H1 (cell line): ENCODE measurements at regions not wholly inside any gene's neighbourhood (a gene's known extent, or its start where the extent isn't known, plus 50 kb on each side); places are given as distances from the start of the nearest gene placed in this dataset.
"Not testable (repeated sequence)": the region's sequence is repeated elsewhere in the genome, so short reads cannot be mapped to it uniquely, and the experiment has no call there.

ENCODE experiments used
- CTCF ChIA-PET: fragments of 300-600 bp; sonication (Branson Sonifier 250); formaldehyde crosslinking; loops from one replicate; lab custom pipeline; 2021; ENCODE audit not compliant: partially characterized antibody; lab: Charles Lee
- POLR2A ChIA-PET: fragments of 300-600 bp; sonication (Branson Sonifier 250); formaldehyde crosslinking; loops from one replicate; lab custom pipeline; 2021; ENCODE audit warnings: inconsistent platforms; ENCODE audit not compliant: partially characterized antibody; lab: Charles Lee
- DNase-seq, 2 experiments: peaks; one replicate each; pipeline versions ENCODE4 v3.0.0 to v3.0.0-alpha.2; 2010 to 2022; ENCODE audit warnings: low spot score in 2 of 2, low read depth in 1 of 2, mixed read lengths in 1 of 2
- FAIRE-seq: peaks from 2 replicates; lab custom pipeline; 2011; peaks lifted over from hg19 to GRCh38; lab: Jason Lieb, UNC
- H2AFZ ChIP-seq: 2 replicates; pipeline ENCODE4 v1.8.1; 2012; ENCODE audit warnings: low read length, inconsistent platforms
- H2AK5ac ChIP-seq: 2 replicates; pipeline ENCODE4 v1.6.1; 2013; ENCODE audit warnings: low read depth, low read length
- H2BK120ac ChIP-seq: replicated peaks from 2 replicates; pipeline ENCODE3; 2013; ENCODE audit warnings: low read depth, low read length, inconsistent platforms
- H2BK12ac ChIP-seq: 2 replicates; pipeline ENCODE4 v1.6.1; 2013; ENCODE audit warnings: low read depth, low read length
- H2BK15ac ChIP-seq: 2 replicates; pipeline ENCODE4 v1.6.1; 2013; ENCODE audit warnings: low read length
- H2BK20ac ChIP-seq: 2 replicates; pipeline ENCODE4 v1.6.1; 2013; ENCODE audit warnings: low read length
- H2BK5ac ChIP-seq: 2 replicates; pipeline ENCODE4 v1.6.1; 2013; ENCODE audit warnings: low read depth, low read length
- H3K14ac ChIP-seq: 2 replicates; pipeline ENCODE4 v1.6.1; 2013; ENCODE audit warnings: inconsistent platforms; ENCODE audit not compliant: insufficient read length
- H3K18ac ChIP-seq: 2 replicates; pipeline ENCODE4 v1.6.1; 2013; ENCODE audit warnings: low read length; ENCODE audit errors: extremely low read depth
- H3K23ac ChIP-seq: 2 replicates; pipeline ENCODE4 v1.6.1; 2013; ENCODE audit warnings: inconsistent platforms; ENCODE audit not compliant: insufficient read length
- H3K23me2 ChIP-seq: 2 replicates; pipeline ENCODE4 v1.6.1; 2013; ENCODE audit warnings: low read depth, low read length
- H3K27ac ChIP-seq: 2 replicates; pipeline ENCODE4 v1.6.1; 2011; ENCODE audit warnings: low read depth, low read length, inconsistent platforms
- H3K27me3 ChIP-seq, 4 experiments: replicated peaks in 1 of 4; 1 replicate in 1 of 4; 2 replicates in 3 of 4; pipeline versions ENCODE4 v1.6.1 to v1.8.1; 2011 to 2013; ENCODE audit warnings: low read length in 3 of 4, mild to moderate bottlenecking in 3 of 4, inconsistent platforms in 2 of 4, mixed read lengths in 2 of 4, moderate library complexity in 1 of 4; ENCODE audit not compliant: control insufficient read depth in 3 of 4, insufficient read depth in 3 of 4; ENCODE audit errors: extremely low read depth in 1 of 4
- H3K36me3 ChIP-seq, 4 experiments: 2 replicates each; pipeline versions ENCODE4 v1.6.1 to v1.8.1; 2011 to 2013; ENCODE audit warnings: mild to moderate bottlenecking in 4 of 4, low read length in 3 of 4, moderate library complexity in 2 of 4, control low read depth in 1 of 4, inconsistent platforms in 1 of 4; ENCODE audit not compliant: insufficient read depth in 4 of 4, control insufficient read depth in 2 of 4
- H3K4ac ChIP-seq: replicated peaks from 2 replicates; pipeline ENCODE3; 2013; ENCODE audit warnings: low read length, low read depth, mixed read lengths, inconsistent platforms; ENCODE audit not compliant: insufficient read length
- H3K4me1 ChIP-seq, 4 experiments: replicated peaks in 1 of 4; 1 replicate in 1 of 4; 2 replicates in 3 of 4; pipeline versions ENCODE4 v1.6.1 to v1.8.1; 2011 to 2013; ENCODE audit warnings: low read length in 3 of 4, inconsistent platforms in 2 of 4, mixed read lengths in 1 of 4; ENCODE audit not compliant: insufficient read depth in 4 of 4, control insufficient read depth in 3 of 4
- H3K4me2 ChIP-seq, 2 experiments: 2 replicates each; pipeline versions ENCODE4 v1.6.1 to v1.8.1; 2011 to 2013; ENCODE audit warnings: low read depth in 2 of 2, low read length in 2 of 2, control low read depth in 1 of 2, inconsistent platforms in 1 of 2, mild to moderate bottlenecking in 1 of 2; ENCODE audit not compliant: insufficient read depth in 1 of 2
- H3K4me3 ChIP-seq, 4 experiments: fragments of 200-600, 300-600 bp in 1 of 4; sonication (generic), shearing (Covaris generic), sonication (Bioruptor Twin) in 1 of 4; 2 replicates each; pipeline versions ENCODE4 v1.5.1 to v1.8.1; 2011 to 2016; ENCODE audit warnings: low read length in 4 of 4, low read depth in 3 of 4, control low read depth in 2 of 4, inconsistent platforms in 2 of 4, mild to moderate bottlenecking in 2 of 4, mixed read lengths in 1 of 4, moderate library complexity in 1 of 4; ENCODE audit not compliant: insufficient read depth in 2 of 4; ENCODE audit errors: extremely low read depth in 1 of 4
- H3K56ac ChIP-seq: replicated peaks from 2 replicates; pipeline ENCODE3; 2013; ENCODE audit warnings: low read depth, mild to moderate bottlenecking, mixed read lengths, low read length, inconsistent platforms; ENCODE audit not compliant: insufficient read length
- H3K79me1 ChIP-seq: 2 replicates; pipeline ENCODE4 v1.6.1; 2013; ENCODE audit warnings: low read depth, low read length, control low read depth
- H3K79me2 ChIP-seq, 2 experiments: 2 replicates each; pipeline versions ENCODE4 v1.6.1 to v1.8.1; 2012 to 2013; ENCODE audit warnings: low read length in 2 of 2, mild to moderate bottlenecking in 2 of 2, inconsistent platforms in 1 of 2; ENCODE audit not compliant: insufficient read depth in 2 of 2, control insufficient read depth in 1 of 2
- H3K9ac ChIP-seq, 4 experiments: replicated peaks in 1 of 4; 1 replicate in 1 of 4; 2 replicates in 3 of 4; pipeline versions ENCODE4 v1.6.1 to v1.8.1; 2011 to 2013; ENCODE audit warnings: low read depth in 3 of 4, low read length in 3 of 4, control low read depth in 2 of 4, mild to moderate bottlenecking in 2 of 4, moderate library complexity in 2 of 4, inconsistent platforms in 1 of 4; ENCODE audit errors: extremely low read depth in 1 of 4
- H3K9me3 ChIP-seq, 2 experiments: 2 replicates each; pipeline versions ENCODE4 v1.6.1 to v1.8.1; 2012 to 2013; ENCODE audit warnings: mild to moderate bottlenecking in 2 of 2, moderate library complexity in 2 of 2, control low read depth in 1 of 2, inconsistent platforms in 1 of 2, low read depth in 1 of 2, low read length in 1 of 2, mixed read lengths in 1 of 2; ENCODE audit not compliant: insufficient read depth in 2 of 2
- H4K20me1 ChIP-seq, 2 experiments: replicated peaks in 1 of 2; 2 replicates each; pipeline versions ENCODE3 to v1.8.1; 2011 to 2013; ENCODE audit warnings: inconsistent platforms in 2 of 2, low read length in 2 of 2, mild to moderate bottlenecking in 1 of 2; ENCODE audit not compliant: insufficient read depth in 2 of 2, control insufficient read depth in 1 of 2
- H4K5ac ChIP-seq: 2 replicates; pipeline ENCODE4 v1.6.1; 2013; ENCODE audit warnings: low read length, low read depth, mixed read lengths, inconsistent platforms; ENCODE audit not compliant: insufficient read length
- H4K8ac ChIP-seq: 2 replicates; pipeline ENCODE4 v1.8.0; 2013; ENCODE audit warnings: mild to moderate bottlenecking, moderate library complexity, low read length, inconsistent platforms; ENCODE audit not compliant: insufficient read depth; ENCODE audit errors: extremely low read depth
- H4K91ac ChIP-seq: replicated peaks from 2 replicates; pipeline ENCODE3; 2013; ENCODE audit warnings: low read length, mixed read lengths, inconsistent platforms; ENCODE audit not compliant: insufficient read length
- WGBS, 2 experiments: shearing (Covaris generic) in 1 of 2; methylation state at CpG; one replicate each; pipeline versions ENCODE4 v1.1.6 to v1.1.7; 2013 to 2015; ENCODE audit warnings: low lambda C conversion rate in 2 of 2, mixed read lengths in 2 of 2, inconsistent platforms in 1 of 2, low coverage in 1 of 2, missing lambda C conversion rate in 1 of 2; ENCODE audit not compliant: insufficient replicate concordance in 2 of 2, insufficient coverage in 1 of 2, insufficient read length in 1 of 2; ENCODE audit errors: extremely low coverage in 1 of 2, missing lambda C conversion rate in 1 of 2; 5-methylcytosine and 5-hydroxymethylcytosine counted together

DNA sequence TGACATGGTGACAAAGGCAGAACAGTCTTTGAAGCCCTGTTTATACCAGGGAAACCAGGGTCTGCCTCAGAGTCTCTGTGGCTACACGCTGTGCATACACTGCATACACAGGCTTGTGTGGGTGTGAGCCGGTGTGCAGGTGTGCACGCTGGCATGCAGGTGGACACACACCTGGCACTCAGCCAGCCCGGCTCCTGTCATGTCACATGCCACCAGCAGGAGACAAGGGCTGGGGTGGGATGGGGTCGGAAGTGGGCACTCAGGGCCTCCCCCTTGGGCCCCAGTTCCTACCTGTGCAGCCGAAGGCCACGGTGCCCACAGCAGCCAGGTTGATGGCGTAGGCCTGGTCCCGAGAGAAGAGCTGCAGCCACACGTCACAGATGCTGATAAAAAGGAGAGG lies 192.2 kb downstream of the ZNF479 start:
- H3K4ac ChIP-seq, H2BK15ac ChIP-seq, H2BK5ac ChIP-seq, H3K27me3 ChIP-seq, H3K23ac ChIP-seq, H3K4me3 ChIP-seq, H3K27ac ChIP-seq, POLR2A ChIA-PET, CTCF ChIA-PET, H3K4me2 ChIP-seq, H3K23me2 ChIP-seq, H3K36me3 ChIP-seq, H3K9ac ChIP-seq, FAIRE-seq, H2AFZ ChIP-seq, H3K4me1 ChIP-seq, DNase-seq, H2BK20ac ChIP-seq, H3K56ac ChIP-seq, H3K79me1 ChIP-seq, H4K91ac ChIP-seq, H4K20me1 ChIP-seq, H3K14ac ChIP-seq, H3K79me2 ChIP-seq, H4K5ac ChIP-seq, H2BK12ac ChIP-seq, H2AK5ac ChIP-seq, H3K18ac ChIP-seq, H2BK120ac ChIP-seq, H4K8ac ChIP-seq: not testable (repeated sequence)
- WGBS, 2 experiments, result 90% methylated on average over 2 of the region's 10 CpGs; no CpG with 5 or more reads in 1 of the 2 experiments
- peaks cover 0 to 12% of the 10 kb centered on the region in 2 experiments; a peak in 1 of 4 replicates for H3K9me3 ChIP-seq

DNA sequence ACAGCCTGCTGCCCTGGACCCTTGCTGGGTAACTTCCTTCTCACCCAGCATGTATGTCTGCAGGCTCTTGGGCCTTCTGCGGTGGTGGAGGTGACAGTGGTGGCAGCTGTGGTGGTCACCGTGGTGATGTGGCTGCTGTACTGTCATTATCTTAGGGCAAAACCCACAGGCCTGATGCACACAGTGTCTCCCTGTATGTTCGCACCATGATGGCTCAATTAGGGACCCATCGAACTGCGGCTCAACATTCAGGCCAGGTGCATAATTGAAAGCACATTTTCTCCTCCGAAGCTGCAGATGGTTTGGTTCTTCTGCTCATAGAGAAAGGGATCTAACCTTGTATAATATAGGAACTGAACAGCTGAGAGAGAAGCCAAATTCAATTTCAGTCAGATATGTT lies 208.3 kb downstream of the ZNF479 start:
- H3K4me1 ChIP-seq, FAIRE-seq, H3K56ac ChIP-seq, H2BK12ac ChIP-seq, H3K4me2 ChIP-seq, DNase-seq, H3K27me3 ChIP-seq, POLR2A ChIA-PET, H4K8ac ChIP-seq, H3K79me2 ChIP-seq, H2AK5ac ChIP-seq, H3K18ac ChIP-seq, H3K23me2 ChIP-seq, H3K9ac ChIP-seq, H3K4ac ChIP-seq, H3K27ac ChIP-seq, H4K91ac ChIP-seq, H3K79me1 ChIP-seq, H2AFZ ChIP-seq, H4K20me1 ChIP-seq, H3K36me3 ChIP-seq, H4K5ac ChIP-seq, H2BK20ac ChIP-seq, H3K4me3 ChIP-seq, H3K23ac ChIP-seq, H2BK5ac ChIP-seq, CTCF ChIA-PET, H2BK15ac ChIP-seq, H3K14ac ChIP-seq, H2BK120ac ChIP-seq: not testable (repeated sequence)
- H3K9me3 ChIP-seq, result peaks cover 0 to 11% of the 10 kb centered on the region in 2 experiments; a peak in 2 of 4 replicates
- WGBS, 2 experiments, result 100% methylated on average over 4 of the region's 6 CpGs; no CpG with 5 or more reads in 1 of the 2 experiments
